Skeletal muscle satellite cell (primary cell): ENCODE measurements at regions not wholly inside any gene's neighbourhood (a gene's known extent, or its start where the extent isn't known, plus 50 kb on each side); places are given as distances from the start of the nearest gene placed in this dataset.

Source experiments
- H3K27me3 ChIP-seq: 2 replicates; pipeline ENCODE4 v1.7.0; 2013; ENCODE audit warnings: low read length; ENCODE audit not compliant: control insufficient read depth, insufficient read depth
- H3K36me3 ChIP-seq: 2 replicates; pipeline ENCODE4 v1.7.0; 2013; ENCODE audit warnings: mild to moderate bottlenecking, control low read depth, low read length; ENCODE audit not compliant: insufficient read depth
- H3K4me1 ChIP-seq: 2 replicates; pipeline ENCODE4 v1.7.0; 2013; ENCODE audit warnings: low read length; ENCODE audit not compliant: control insufficient read depth, insufficient read depth
- H3K4me2 ChIP-seq: 2 replicates; pipeline ENCODE4 v1.7.0; 2013; ENCODE audit warnings: mild to moderate bottlenecking, low read length
- H3K4me3 ChIP-seq: 2 replicates; pipeline ENCODE4 v1.7.0; 2013; ENCODE audit warnings: low read length
- H3K9ac ChIP-seq: 2 replicates; pipeline ENCODE4 v1.7.0; 2013; ENCODE audit warnings: mild to moderate bottlenecking, low read depth, low read length, moderate library complexity
- H3K9me3 ChIP-seq: replicated peaks from 2 replicates; pipeline ENCODE4 v1.7.0; 2013; ENCODE audit warnings: mild to moderate bottlenecking, control low read depth, low read length

DNA sequence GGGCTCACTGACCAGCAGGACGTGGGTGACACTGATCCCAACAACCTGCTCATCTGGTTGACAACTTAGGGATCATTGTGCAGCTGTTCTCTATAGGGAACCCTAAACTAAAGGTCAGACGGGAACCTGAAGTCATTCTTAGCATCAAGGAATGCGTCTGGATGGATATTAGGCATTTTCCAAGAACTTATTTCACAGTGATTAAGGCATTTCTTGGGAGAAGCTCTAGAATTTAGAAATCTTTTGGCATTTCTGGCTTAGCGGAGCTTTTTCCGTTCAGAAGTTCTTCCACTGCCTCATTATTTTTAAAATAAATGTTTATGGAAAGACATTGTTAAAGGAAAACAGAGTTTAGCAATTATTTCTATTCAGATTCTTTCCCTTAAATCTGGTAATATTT, 303.3 kb upstream of the IGFBP3 start:
- H3K4me3 ChIP-seq, result no peak overlapping the region
- H3K36me3 ChIP-seq, result no peaks in the 10 kb centered on the region
- H3K9ac ChIP-seq, result no peak overlapping the region
- peaks cover 18% of the 10 kb centered on the region for H3K4me1 ChIP-seq
- H3K4me2 ChIP-seq, result no peak overlapping the region
- H3K9me3 ChIP-seq, result no peaks in the 10 kb centered on the region
- no peaks in the 10 kb centered on the region for H3K27me3 ChIP-seq

DNA sequence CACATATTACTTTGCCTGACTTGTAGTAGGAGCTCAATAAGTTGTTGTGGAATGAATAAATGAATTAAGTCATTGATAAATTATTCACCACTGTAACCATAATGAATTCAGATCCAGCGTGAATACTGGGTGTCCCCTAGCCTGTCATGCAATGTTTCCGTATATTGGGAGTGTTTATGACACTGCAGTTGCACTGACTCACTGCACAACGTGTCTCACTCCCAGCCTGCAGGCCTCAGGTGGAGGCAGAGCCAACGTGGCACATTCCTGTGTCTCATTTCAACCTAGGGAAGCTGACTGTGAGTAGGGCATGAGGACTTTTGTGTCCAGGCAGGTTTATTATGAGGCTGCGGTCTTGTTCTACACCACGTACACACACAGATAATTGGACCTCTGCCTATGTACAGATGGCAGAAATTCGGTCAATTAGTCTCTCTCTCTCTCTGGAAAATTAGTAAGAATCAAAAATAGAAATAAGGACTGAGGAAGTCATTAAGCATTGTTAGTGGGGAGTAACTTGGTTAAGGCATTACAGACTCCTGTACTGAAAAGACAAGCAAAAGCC, 299.1 kb upstream of the IGFBP3 start:
- Histone ChIP-seq H3K9ac (no peak overlapping the region), H3K4me3 (no peak overlapping the region), H3K9me3 (no peaks in the 10 kb centered on the region), H3K27me3 (no peaks in the 10 kb centered on the region), H3K4me1 (no peaks in the 10 kb centered on the region), H3K4me2 (no peak overlapping the region), H3K36me3 (no peaks in the 10 kb centered on the region)

DNA sequence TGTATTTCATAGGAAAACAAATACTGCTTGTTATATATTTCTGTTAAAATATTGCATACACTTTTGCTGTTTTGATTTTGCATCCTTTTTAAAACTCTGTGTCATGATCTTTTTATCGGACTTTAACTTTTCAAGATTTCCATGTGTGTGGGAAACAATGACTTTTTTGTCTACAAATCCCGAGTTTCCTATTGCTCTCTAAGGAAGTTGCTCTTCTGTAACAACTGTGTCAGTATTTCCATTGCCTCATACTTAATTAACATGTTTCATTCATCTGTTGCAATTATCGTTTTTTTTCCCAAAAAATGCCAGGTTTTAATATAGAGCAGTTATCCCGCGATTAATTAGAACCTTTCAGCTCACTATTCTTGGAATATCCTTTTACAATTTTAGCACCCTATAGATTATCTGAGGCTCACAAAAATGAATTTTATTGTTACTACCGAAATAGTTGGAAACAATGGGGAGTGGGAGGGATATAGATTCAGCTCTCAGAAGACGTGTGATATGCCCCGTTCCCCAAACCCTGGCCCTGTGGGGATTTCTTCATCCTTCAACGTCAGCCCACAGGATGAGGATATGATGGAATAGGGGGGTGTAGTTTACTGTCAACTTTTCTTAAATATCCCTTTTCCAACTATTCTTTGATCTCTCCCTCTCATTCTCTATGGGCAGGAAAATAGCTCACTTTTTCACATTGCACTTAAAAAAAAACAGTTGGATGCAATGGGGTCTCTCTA, 297.6 kb upstream of the IGFBP3 start:
- no peaks in the 10 kb centered on the region for H3K36me3 ChIP-seq

DNA sequence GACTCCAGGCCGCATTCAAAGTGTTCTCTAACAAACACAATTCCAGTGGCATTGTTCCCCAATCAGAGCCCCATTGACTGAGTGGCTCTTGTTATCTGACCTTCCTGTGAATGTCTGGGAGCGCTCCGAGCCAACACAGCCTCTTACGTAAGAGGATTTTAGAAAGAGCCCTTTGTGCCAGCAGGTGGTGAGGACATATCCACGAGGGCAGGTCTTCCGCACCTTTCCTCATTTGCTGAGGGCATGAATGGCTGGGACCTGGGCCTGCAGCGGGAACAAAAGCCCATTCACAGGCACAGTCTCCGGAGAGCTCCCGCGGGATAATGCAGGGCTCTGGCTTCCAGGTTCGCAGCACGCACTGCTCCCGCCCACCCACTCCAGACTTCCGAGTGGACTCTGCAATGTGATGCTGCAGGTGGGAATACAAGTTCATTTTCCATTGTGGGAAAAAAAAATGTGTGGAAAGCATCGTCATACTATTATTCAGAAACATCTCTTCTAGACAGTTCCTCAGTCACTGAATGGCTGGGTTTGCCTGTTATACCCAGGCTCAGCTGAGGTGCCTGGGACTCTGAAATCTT, 295.0 kb upstream of the IGFBP3 start:
- Histone ChIP-seq H3K4me3 (no peak overlapping the region), H3K9me3 (no peaks in the 10 kb centered on the region), H3K4me1 (no peaks in the 10 kb centered on the region), H3K4me2 (no peak overlapping the region), H3K36me3 (no peaks in the 10 kb centered on the region), H3K9ac (no peak overlapping the region), H3K27me3 (no peaks in the 10 kb centered on the region)

More for the DNA sequence above, 297.6 kb upstream of the IGFBP3 start:
- Histone ChIP-seq H3K9ac (no peak overlapping the region), H3K27me3 (no peaks in the 10 kb centered on the region), H3K4me2 (no peak overlapping the region), H3K4me1 (no peaks in the 10 kb centered on the region), H3K9me3 (no peaks in the 10 kb centered on the region), H3K4me3 (no peak overlapping the region)

DNA sequence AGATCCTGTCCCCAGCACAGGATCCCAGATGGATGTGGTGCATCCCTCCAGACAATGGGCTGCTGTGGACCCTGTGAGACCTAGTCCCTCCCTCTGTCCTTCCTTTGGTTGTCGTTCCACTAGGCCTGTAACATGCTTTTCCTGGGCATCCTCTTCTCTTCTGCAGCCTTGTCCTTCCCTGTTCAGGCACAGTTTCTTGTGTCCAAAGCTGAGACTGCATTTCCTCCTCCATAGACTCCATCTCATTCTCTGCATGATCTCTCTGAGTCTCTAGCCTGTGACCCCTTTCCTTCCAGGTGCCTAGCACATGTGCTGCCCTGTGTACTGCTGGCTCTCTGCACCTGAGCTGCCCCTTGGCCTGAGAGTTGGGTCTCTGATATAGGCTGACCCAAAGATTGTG, 293.5 kb upstream of the IGFBP3 start:
- no peak overlapping the region for H3K4me3 ChIP-seq
- no peaks in the 10 kb centered on the region for H3K9me3 ChIP-seq
- H3K27me3 ChIP-seq, result no peaks in the 10 kb centered on the region
- no peaks in the 10 kb centered on the region for H3K36me3 ChIP-seq
- no peak overlapping the region for H3K9ac ChIP-seq
- H3K4me1 ChIP-seq, result no peaks in the 10 kb centered on the region
- no peak overlapping the region for H3K4me2 ChIP-seq

DNA sequence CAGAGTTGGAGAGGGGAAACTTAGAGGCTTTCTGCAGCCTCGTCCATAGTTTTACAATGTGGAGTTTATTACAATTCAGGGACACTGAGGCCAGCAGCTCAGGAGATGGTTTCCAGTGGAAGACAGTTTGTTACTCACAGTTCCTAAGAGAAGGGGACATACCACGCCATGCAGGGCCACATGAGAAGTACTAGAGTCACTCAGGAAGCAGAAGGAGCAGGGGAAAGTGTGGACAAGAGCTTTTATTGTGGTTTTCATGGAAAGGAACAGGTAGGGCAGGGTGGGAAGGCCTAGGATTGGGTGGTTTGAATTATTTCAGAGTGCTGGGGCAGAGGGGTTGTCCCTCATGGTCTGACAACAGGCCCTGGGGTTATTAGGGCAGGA, 292.1 kb upstream of the IGFBP3 start:
- H3K9ac ChIP-seq, result no peak overlapping the region
- no peaks in the 10 kb centered on the region for H3K4me1 ChIP-seq
- no peak overlapping the region for H3K4me2 ChIP-seq
- no peaks in the 10 kb centered on the region for H3K36me3 ChIP-seq
- H3K9me3 ChIP-seq, result no peaks in the 10 kb centered on the region
- no peak overlapping the region for H3K4me3 ChIP-seq
- no peaks in the 10 kb centered on the region for H3K27me3 ChIP-seq

DNA sequence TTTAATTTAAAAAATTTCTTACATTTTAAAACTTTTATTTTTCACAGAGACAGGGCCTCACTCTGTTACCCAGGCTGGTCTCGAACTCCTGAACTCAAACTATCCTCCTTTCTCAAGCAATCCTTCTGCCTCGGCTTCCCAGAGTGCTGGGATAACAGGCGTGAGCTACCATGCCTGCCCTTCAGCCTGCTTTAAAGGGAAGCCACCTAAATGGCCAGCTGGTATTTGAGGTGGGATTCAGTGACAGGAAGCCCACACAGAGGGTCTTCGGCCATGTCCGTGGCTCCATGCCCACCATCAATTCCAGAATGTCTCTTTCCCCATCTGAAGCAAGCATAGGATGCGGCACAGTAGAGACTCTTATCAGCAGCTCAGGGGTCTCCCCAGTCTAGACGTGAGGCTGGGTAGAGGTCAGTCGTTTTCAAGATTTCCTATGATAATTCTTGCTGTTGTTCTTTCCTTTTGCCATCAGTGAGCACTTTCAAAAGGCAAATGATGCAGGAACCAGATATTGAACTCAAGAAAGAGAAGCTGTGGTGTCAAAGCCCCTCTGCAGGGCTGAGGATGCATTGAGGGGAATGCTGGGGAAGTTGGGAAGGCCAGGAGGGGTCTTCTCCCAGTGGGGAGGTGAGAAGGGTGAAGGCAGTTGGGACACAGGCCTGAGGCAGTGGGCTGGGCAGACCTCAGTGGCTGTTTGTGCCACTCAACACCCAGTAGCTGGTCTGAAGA, 291.5 kb upstream of the IGFBP3 start:
- Histone ChIP-seq H3K36me3 (no peaks in the 10 kb centered on the region), H3K4me3 (no peak overlapping the region), H3K4me2 (no peak overlapping the region), H3K9ac (no peak overlapping the region), H3K27me3 (no peaks in the 10 kb centered on the region), H3K4me1 (no peaks in the 10 kb centered on the region), H3K9me3 (no peaks in the 10 kb centered on the region)

DNA sequence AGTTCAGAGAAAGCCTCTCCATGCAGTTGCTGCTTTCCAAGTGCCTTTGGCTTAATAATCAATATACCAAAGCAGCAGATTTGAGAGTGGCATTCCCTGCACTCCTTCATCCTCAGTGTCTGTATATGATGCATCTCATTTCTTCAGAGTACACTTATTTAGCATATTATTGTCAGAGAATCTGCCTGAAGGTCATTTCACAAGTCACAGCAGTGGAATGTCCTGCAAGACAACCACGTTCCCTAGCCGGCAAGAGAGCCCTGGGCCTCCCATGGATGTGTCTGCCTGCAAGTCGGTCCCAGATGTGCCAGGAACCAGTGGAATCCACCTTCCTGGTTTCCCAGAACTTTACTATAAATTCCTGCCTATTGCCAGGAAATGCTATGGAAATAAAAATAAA, 289.4 kb upstream of the IGFBP3 start:
- no peaks in the 10 kb centered on the region for H3K27me3 ChIP-seq
- H3K9me3 ChIP-seq, result no peaks in the 10 kb centered on the region
- no peaks in the 10 kb centered on the region for H3K36me3 ChIP-seq
- H3K4me2 ChIP-seq, result no peak overlapping the region
- H3K4me1 ChIP-seq, result no peaks in the 10 kb centered on the region
- H3K4me3 ChIP-seq, result no peak overlapping the region
- H3K9ac ChIP-seq, result no peak overlapping the region

DNA sequence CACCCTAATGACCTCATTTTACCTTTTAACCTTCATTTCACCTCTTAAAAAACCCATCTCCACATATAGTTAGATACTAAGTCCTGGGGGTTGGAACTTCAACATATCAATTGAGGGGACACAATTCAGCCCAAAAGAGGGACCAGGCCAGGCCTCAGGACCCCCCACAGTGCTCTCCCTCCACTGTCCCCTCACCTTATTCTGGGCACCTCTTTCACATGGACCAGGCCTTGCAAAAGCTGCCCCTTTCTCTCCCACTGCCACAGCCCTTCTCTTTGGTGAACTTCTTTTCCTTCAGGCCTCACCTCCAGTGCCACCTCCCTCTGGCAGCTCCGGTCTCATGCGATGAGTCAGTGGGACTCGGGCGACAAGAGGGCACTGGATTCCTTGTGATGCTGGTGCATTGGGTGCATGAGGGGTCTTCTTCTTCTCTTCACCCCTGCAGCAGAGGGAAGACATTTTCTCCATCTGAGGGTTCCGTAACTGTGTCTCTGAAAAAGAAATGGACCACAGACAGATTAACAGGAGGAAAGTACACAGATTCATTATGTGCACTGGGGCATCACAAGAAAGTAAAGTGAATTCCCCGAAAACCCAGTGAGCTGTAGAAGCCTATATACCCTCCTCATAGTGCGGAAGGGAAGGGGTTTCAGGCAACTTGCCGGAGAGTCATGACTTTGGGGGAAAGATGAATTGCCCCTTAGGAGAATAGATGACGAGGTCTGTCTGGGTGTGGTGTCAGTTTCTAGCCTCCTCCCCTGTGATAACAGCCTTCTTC, 288.7 kb upstream of the IGFBP3 start:
- no peaks in the 10 kb centered on the region for H3K27me3 ChIP-seq
- H3K4me1 ChIP-seq, result no peaks in the 10 kb centered on the region
- H3K36me3 ChIP-seq, result no peaks in the 10 kb centered on the region
- H3K4me2 ChIP-seq, result no peak overlapping the region
- H3K9me3 ChIP-seq, result no peaks in the 10 kb centered on the region
- H3K9ac ChIP-seq, result no peak overlapping the region
- no peak overlapping the region for H3K4me3 ChIP-seq

DNA sequence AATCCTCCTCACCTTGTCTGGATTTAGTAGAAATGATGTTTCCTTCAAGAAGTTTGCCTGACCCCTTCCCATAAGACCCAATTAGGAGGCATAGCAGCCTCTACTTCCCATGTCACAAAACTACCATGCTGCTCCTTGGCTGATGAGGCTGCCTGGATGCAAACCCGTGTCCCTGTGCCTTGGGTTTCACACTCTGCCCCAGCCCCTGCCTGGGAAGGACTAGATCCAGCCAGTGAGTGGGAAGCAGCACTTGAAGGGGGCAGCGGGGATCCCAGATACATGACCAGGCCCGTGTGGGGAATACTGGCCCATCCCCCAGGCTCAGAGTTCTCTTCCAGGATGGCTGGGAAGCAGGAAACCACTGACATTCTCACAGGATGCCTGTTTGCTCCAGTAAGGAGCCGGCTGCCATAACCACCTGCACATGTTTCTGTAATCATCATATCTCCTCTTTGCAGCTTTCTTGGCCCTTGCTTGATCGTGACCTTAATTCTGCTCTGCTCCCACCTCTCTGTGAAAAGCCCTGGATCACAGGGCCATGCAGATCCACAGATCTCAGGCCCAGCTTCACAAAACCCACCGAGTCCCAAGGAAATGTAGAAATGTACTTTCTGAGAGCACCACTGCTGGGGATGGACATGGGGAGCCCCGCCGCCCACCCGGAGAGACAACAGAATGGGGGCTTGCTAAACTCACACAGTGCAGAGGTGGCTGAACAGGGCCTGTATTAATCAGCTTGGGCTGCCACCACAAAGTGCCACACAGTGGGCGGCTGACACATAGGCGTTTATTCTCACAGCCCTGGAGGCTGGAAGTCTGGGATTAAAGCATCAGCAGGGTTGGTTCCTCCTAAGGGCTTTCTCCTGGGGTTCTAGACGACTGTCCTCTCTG, 287.8 kb upstream of the IGFBP3 start:
- H3K27me3 ChIP-seq, result no peaks in the 10 kb centered on the region
- H3K9ac ChIP-seq, result no peak overlapping the region
- no peak overlapping the region for H3K4me2 ChIP-seq
- H3K9me3 ChIP-seq, result no peaks in the 10 kb centered on the region
- no peaks in the 10 kb centered on the region for H3K4me1 ChIP-seq
- H3K4me3 ChIP-seq, result no peak overlapping the region
- no peaks in the 10 kb centered on the region for H3K36me3 ChIP-seq
